Epithelial cell of prostate (primary cell): ENCODE measurements at regions not wholly inside any gene's neighbourhood (a gene's known extent, or its start where the extent isn't known, plus 50 kb on each side); places are given as distances from the start of the nearest gene placed in this dataset.

ENCODE experiments used
- DNase-seq: peaks from one replicate; pipeline ENCODE4 v3.0.0-alpha.2; 2011; ENCODE audit warnings: low read depth, low spot score
- H3K27ac ChIP-seq: fragments of 450-650 bp; 2 replicates; pipeline ENCODE4 v1.5.1; 2017; ENCODE audit warnings: mild to moderate bottlenecking

DNA sequence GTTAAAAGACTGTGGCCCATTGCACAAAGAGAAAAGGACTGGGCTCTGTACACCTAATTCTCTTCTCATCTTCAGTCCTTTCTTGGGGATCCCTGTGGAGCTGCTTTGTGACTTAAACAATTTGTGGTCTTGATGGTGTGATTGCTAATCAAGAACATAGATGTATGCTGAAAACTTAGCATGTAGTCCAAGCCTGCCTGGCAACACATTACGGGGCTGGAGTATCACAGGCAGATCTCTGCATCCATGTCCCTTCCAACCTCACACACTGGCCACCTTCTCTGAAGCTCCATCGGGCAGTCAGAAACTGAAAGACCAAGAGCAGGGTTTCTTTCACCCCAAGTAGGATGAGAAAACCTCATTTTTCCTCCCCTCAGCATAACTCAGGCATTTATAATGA is 69.6 kb upstream of the ARGLU1 start:
- no peak for DNase-seq

DNA sequence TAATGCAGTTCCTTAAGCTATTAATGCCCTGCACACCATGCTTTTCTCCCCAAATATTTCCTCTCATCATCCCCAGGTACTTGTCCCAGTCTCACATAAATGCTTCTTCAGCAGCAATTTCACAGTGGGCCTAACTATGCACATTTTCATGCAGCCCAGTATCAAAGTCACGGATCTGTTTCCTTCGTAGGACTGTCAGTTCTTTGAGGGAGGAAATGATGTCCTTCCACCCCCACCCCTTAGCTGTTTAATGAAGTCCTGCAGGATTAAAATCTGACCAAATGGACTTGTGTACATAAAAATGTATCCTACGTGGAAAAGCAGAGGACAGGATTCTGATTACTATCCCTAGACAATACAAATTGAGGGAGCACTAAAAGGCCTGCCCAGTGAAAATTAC is 68.6 kb upstream of the ARGLU1 start:
- H3K27ac ChIP-seq, result no peak overlapping the region
- no peak for DNase-seq

More for the DNA sequence above, 69.6 kb upstream of the ARGLU1 start:
- no peak overlapping the region for H3K27ac ChIP-seq

DNA sequence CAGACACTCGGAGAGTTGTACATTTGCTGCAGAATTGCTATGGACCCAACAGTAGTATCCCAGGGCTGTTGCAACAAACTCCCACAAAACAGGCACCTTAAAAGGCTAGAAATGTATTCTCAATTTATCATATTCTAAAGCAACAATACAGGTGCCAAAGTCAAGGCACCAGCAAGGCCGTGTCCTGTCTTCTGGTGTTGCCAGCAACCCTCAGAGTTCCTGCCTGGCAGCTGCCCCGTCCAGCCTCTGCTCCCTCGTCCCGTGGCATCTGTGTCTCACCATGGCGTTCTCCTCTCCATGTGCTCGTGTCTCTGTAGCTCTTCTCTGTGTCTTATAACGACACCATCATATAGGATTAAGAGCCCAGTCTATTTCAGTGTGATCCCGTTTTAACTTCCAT is 67.7 kb upstream of the ARGLU1 start:
- no peak overlapping the region for H3K27ac ChIP-seq
- no peak for DNase-seq

DNA sequence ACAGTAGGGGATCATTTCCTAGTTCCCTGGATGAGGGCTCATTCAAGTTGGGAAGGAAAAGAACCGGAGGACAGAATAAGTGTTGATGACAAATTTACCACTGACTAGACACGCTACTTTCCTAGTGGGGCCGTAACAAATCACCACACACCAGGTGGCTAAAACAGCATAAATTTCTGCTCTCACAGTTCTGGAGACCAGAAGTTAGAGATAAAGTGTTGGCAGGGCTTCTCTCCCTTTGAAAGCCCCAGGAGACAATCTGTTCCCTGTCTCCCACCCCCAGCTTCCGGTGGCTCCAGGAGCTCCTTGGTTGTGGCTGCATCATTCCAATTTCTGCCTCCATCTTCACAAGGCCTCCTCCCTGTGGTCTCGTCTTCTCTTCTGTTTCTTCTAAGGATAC is 65.4 kb upstream of the ARGLU1 start:
- no peak overlapping the region for H3K27ac ChIP-seq
- no peak for DNase-seq

DNA sequence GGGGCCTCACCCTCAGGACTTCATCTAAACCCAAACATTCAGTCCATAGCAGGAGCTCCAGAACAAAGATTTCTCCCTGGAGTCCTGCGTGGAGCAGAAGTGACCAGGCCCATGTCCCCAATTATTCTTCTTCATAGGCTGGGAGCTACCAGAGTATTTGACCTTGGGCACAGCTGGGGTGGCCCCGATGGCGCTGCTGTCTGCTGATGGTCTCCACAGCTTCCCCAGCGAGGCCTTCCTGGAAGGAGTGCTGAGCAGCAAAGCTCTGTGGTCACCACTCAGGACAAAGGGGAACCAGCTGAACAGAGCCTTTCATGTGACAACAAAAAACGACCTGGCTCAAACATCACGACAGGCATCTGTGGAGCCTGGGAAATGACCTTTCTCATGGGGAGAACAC is 62.7 kb upstream of the ARGLU1 start:
- DNase-seq, result no peak
- H3K27ac ChIP-seq, result no peak overlapping the region

DNA sequence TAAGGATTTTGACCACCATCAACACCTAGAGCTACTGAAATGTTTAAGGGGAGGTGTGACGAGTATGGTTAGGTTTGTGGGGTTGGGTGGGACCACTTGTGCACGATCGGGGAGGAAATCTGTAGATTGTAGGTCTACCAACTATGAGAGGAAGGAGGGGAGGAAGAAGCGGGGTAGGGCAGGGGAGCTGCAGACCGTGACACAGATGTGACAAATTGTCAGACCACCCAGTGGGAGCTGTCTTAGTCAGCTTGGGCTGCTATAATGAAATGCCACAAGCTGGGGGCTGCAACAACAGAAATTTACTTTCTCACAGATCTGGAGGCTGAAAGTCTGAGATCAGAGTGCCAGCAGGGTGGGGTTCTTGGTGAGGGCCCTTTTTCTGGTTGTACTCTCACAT is 62.2 kb upstream of the ARGLU1 start:
- no peak for DNase-seq
- H3K27ac ChIP-seq, result no peak overlapping the region

DNA sequence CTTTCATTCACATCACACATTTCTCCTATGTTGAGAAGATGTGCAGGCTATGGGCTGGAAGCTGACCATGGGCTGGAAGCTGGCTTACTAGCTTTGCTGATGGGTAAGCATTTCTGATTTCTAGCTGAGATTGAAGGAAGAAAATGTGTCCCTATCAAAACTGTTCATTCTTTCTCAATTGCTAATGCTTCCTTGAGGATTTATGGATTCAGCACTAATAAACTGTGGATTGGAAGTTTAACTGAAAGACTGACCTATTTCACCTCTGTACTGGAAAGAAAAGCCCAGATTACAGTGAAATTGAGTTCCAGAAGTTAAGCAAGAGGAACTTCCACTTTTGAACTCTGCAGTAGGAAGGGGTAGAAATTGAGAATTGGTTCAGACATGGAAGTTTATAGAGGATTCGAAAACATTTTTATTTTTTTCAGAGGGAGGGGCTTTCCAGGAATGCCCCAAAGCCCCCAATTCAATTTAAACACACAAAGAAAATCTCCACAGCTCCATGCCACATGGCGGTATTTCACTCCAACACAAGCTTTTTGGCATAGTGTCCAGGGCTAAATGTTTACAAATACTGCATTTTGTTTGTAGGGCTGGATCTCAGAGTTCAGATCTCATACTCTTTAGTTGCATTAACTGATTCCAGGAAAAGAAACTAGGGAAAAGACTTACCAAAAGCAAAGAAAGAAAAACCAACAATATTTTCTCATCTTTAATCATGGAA is 61.2 kb upstream of the ARGLU1 start:
- no peak for DNase-seq

DNA sequence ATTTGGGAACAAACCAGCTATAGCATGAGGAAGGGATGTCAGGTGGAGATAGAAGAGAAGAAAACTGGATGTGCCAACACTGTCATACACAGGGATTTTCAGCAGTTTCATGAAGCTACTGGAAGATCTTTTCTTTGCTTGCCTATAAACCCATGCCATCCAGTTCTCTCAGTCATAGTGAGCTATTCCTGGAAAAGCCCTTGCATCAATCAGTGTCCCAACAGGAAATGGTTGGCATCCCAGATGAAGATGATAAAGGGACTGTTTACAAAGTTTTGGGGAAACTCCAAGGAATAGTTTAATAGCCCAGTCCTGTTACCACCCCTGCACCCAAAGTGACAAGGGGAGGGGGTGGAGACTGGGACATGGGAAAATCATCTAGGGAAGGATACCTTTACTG is 58.5 kb upstream of the ARGLU1 start:
- H3K27ac ChIP-seq, result no peak overlapping the region
- no peak for DNase-seq

More for the DNA sequence above, 61.2 kb upstream of the ARGLU1 start:
- no peak overlapping the region for H3K27ac ChIP-seq

DNA sequence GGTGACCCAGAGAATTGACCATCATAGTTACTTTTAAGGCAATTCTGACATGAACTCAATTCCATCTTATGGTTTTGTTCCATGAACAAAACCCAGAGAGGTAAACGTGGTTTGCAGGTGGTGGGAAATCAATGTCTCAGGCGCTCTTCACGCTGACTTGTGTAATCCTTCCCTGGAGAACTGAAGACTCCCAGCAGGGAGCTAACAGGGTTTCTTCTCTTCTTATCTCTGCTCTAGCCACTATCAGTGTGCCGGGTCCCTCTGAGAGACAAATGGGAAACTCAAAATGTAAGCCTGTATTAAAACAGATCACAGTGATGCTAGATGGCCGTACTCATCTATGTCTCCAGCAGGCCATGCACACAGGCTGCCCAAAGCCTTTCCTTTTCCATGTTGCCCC is 57.6 kb upstream of the ARGLU1 start:
- DNase-seq, result no peak
- no peak overlapping the region for H3K27ac ChIP-seq

DNA sequence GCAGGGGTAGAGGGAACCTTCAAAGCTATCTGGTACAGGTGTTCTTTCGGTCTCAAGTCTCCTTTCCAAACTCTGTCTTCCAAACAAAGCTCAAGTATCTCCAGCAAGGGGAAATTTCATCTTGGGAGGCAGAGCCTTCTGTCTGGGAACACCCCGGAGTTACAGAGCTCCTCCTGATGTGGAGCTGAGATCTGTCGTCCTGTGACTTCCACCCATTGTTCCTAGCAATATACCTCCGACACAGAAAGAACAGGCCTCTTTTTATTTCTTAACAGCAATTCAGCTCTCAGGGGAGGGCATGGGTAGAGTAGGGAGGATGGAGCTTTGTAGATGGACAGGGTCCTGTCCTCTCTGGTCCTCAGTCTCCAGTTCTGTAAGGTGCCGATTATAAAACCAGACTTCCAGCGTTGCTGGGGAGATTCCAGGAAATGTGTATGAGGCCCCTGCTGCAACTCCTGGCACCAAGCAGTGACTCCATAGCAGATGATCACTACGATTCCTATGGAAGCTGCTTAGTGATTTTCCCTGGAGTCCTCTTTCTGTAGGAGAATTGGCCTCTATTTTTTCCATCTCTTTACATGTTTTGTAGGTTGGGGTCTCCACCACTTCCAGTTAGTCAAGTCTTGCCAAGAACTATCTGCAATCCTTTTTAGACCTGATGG is 56.0 kb upstream of the ARGLU1 start:
- DNase-seq, result no peak
- no peak overlapping the region for H3K27ac ChIP-seq

DNA sequence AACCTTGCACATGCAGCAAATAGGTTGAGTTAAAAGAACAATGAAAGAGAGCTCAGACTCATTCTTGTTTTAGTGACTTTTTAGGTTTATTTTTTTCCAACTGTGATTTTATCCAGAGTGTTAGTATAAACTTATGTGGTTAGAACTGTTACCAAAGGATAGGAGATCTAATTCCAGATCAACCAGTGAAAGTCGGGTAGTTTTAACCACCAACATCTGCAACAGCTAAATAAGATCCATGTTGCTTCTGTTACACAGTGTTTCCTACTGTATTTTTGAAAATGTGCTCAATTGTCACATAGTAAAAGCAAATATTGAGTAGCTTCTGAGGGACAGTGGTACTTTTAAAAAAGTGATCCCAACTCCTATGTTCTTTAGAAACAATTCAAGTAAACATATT is 53.9 kb upstream of the ARGLU1 start:
- DNase-seq, result no peak
- no peak overlapping the region for H3K27ac ChIP-seq

DNA sequence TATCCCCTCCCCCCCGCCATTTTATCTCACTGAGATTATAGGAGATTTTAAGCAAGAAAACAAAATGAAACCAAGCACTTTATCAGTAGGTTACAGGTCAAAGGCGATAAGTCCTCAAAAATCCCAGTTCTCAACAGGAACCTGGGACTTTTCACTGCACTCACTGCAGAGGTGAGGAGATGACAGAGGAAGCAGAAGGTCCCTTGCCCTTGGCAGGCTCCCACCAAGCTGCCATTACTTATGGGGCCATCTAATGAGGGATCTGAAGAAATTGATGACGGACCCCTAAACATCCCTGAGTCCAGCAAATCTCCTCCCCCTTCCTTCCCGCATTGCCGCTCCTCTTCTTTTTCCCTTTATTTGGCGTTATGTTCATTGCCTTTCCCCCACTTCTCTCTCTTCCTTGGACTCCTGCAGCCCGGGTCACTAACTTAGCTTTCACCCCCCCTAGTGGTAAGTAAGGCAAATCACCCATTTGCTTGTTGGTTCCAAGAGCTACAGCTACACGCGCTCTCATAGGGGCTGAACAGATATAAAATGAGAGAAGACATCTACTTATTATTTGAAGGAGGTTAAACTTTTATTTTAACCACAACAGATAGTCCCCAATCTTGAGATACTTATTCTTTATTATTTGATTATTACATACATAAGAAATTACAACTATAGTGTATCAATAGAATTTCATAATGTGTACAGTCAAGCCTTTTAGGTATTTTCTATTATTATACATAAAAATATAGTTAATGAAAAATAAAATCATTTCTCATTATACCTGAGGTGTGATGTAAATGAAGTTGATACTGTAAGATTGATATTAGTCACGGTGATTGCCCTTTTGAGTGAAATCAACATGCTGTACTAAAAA is 52.0 kb upstream of the ARGLU1 start:
- no peak for DNase-seq

More for the DNA sequence above, 52.0 kb upstream of the ARGLU1 start:
- H3K27ac ChIP-seq, result no peak overlapping the region
